HG03342 (cell line): ENCODE measurements at regions not wholly inside any gene's neighbourhood (a gene's known extent, or its start where the extent isn't known, plus 50 kb on each side); places are given as distances from the start of the nearest gene placed in this dataset.
"Not testable (repeated sequence)": the region's sequence is repeated elsewhere in the genome, so short reads cannot be mapped to it uniquely, and the experiment has no call there.

Source experiments
- ATAC-seq: cut with Tn5 transposase; IDR thresholded peaks from one replicate; pipeline ENCODE4 v1.9.1; 2021; ENCODE audit warnings: mild to moderate bottlenecking, moderate library complexity; ENCODE audit not compliant: unreplicated experiment

GRCh38 chr20:52340036-52340634, 148.6 kb upstream of the ZFP64 start:
- no peak for ATAC-seq

- no peak for ATAC-seq
These were observed 141.2 kb upstream of the ZFP64 start for GRCh38 chr20:52332649-52333250.

GRCh38 chr20:52332230-52332629, 140.7 kb upstream of the ZFP64 start:
- no peak for ATAC-seq

- no peak for ATAC-seq
These were observed 140.1 kb upstream of the ZFP64 start for GRCh38 chr20:52331655-52332054.

DNA sequence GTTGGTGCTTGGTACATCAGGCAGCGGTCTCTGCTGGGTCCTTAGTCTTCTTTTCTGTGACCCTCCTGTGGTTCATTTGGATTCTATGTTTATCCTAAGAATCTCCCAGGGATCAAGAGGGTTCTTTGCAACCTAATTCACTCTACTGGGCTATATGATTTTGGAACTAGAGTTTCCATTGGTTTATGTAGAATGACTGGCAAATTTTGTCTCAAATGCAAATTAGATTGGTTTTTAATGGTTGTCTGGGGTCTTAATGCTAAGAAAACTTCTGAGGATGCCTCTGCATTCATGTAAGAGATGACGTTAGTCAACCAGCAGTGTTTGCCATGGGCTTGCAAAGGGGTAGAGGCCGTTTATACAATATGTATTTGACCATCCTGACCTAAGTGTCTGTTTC, 129.8 kb upstream of the ZFP64 start:
- ATAC-seq: no peak

GRCh38 chr20:52318651-52319050, 127.1 kb upstream of the ZFP64 start:
- ATAC-seq: no peak

DNA sequence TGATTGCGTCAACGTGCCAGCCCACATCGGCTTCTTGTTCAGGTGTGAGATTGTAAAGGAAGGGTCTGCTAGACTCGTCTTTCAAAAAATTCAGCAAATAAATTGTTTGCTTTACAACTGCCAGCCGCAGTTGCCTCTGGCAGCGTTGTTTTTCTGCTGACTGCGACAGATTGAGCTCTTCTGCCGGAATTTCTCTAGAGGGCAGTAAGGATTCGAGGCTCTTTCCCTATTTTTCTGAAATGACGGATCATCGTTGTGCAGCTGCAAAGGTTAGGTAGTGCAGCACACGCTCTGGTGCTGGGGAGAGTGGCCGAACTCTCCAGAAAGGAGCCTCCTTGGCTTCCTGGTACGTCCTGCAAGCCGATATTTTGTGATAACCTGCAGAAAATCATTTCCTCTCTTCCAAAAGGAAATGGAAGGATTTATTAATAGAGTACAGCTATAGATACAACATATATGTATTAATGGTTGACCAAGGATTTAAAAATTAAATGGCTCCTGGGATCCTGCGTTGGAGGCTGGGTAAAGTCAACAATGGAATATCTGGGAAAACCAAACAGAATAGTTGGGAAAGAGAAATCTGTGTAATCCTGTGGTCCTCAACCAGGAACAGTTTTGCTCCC, 121.9 kb upstream of the ZFP64 start:
- ATAC-seq: no peak

- no peak for ATAC-seq
These were observed 120.7 kb upstream of the ZFP64 start for GRCh38 chr20:52312132-52312729.

DNA sequence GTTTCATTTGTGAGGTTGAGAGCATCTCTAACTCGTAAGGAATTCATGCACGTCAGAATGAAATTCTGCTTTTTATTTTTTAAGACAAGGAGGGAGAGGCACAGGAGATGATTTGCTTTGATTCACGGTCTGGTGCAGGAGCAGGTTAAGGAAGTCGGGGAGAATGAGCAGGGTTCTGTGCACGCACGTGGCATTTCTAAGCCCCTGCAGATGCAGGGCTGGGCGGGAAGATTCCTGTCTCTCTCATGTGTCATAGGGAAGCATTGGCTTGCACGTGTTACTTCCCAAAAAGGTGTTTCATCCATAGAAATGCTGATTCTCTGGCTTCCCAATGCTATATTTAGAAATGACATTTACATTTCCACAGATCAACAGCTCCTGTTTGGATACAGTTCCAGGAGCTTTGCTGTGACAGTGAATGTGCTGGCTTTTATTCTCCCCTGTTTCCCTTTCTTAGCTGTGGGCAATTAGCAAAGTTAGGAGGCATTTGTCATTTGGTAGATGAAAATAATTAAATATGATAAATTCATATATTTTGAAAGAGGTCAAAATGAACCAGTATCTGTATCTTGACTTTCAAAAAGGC, 119.7 kb upstream of the ZFP64 start:
- no peak for ATAC-seq

- ATAC-seq: no peak
These were observed 117.6 kb upstream of the ZFP64 start for GRCh38 chr20:52309181-52309580.

DNA sequence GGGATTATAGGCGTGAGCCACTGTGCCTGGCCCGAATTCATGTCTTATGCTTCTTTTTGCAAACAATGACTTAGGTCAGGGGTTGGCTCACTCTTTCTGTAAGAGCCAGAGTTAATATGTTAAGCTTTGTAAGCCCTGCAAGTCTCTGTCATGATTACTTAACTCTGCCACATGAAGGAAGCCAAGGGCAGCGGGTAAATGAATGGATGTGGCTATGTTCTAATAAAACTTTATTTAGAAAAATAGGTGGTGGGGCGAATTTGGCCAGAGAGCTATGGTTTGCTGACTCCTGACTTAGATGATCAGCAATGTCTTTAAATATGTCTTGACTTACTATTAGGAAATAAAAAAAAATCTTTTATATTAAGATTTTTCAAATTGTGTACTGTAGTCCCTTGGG, 114.9 kb upstream of the ZFP64 start:
- ATAC-seq: no peak

GRCh38 chr20:52305858-52306257, 114.3 kb upstream of the ZFP64 start:
- ATAC-seq: no peak

GRCh38 chr20:52305024-52305645, 113.6 kb upstream of the ZFP64 start:
- ATAC-seq: no peak

GRCh38 chr20:52303281-52303950, 111.8 kb upstream of the ZFP64 start:
- ATAC-seq: no peak

DNA sequence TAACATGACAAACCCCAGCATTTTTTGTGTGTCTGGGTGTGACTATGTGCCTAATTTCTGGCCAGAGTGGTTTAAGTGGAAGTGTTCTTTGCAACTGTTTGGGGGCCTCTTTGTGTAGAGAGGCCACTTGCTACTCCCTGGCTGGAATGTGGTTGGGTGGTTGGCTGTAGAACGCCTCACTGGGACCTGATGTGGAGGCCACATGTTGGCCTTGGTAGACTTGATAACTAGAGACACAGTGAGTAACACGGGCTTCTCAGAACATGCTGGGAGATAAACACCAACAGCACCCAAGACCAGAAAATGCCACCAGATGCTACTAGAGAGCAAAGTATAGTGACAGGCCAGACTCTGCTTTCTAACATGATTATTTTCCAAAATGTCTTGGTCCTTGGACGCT, 111.2 kb upstream of the ZFP64 start:
- ATAC-seq: no peak

DNA sequence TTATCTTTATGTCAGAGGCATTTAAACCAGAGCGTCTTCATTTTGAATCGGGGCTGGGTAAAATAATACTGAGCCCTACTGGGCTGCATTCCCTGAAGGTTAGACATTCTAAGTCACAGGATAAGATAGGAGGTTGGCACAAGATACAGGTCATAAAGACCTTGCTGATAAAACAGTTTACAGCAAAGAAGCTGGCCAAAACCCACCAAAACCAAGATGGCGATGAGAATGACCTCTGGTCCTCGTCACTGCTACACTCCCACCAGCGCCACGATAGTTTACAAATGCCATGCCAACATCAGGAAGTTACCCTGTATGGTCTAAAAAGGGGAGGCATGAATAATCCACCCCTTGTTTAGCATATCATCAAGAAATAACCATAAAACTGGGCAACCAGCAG, 110.5 kb upstream of the ZFP64 start:
- ATAC-seq: not testable (repeated sequence)

DNA sequence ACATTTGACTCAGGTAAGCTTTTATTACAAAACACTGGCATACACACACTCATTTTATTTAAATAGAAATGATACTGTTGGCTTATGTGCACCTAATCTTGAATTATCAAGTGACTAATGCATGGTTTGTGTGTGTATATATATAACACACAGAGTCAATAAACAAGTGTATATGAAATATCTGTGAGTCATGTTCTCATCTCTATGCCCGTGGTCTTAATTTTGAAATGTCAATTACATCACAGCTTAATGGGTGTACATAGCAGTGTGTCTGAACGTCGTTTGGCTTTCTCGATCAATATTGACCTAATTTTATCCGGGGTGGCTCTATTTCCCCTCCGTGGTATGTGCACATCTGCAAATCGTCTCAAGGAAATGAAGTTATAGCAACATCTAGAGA, 104.0 kb upstream of the ZFP64 start:
- no peak for ATAC-seq

DNA sequence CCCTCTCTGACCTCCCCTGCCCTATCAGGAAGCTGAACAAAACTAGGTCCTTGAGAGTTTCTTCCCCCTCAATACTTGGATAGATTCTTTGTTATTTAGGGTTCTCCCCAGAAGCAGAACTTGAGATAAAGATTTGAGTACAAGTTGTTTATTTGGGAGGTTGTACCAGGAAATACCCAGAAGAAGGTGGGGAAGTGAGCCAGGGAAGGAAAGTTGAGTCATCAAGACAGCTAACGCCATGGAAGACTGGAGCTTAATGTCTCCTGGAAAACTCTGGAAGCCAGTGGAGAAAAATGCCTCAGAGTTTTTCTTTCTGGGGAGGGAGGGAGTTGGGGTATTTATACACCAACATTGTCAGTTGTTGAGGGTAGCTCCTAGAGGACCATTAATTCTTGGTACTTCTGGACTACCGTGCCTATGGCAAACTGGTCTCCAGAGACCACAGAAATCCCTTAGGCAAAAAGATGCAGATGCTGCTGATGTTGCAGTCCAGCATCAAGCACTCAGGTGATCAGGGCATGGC, 102.6 kb upstream of the ZFP64 start:
- ATAC-seq: no peak

GRCh38 chr20:52291109-52291508, 99.5 kb upstream of the ZFP64 start:
- ATAC-seq: no peak

- ATAC-seq: no peak
These were observed 99.0 kb upstream of the ZFP64 start for GRCh38 chr20:52290569-52290968.
